ENCODE measurements at regions not wholly inside any gene's neighbourhood (a gene's known extent, or its start where the extent isn't known, plus 50 kb on each side); places are given as distances from the start of the nearest gene placed in this dataset.

DNA sequence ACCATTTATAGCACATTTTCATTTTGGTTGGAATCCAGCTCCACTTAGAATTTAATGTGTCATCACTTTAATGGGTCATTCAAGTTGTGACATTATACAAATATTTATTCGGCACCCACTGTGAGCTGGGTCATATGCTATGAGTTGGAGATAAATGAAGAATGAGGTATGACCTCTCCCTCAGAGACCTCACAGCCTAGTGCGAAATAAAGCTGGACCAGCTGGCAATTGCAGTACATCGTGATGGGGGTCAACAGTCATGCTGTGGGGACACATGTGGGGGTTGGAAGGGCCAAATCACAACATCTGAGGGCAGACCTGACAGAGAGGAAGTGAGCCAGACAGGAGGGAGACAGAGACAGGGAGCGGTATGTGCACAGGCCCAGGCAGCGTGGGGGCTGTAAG lies 175.4 kb downstream of the MAIP1 start:
- DNase-seq, result no peak

DNA sequence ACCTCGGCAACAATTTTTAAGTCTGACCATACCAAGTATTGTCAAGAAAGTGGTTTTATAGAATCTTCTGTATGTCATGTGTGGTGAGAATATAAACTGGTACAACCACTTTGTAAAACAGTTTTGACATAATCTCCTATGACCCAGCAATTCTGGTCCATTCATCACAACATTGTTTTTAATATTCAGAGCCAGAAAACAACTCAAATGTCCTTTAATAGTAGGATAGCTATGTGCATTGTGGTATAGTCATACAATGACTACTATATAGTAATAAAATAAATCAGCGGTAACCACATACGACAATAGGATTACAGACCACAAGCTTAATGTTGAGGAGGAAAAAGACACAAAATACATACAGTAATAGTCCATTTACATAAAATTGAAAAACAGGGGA lies 175.2 kb upstream of the SPATS2L start:
- Histone ChIP-seq H2AFZ (ENCODE audit: low read length) (no peak overlapping the region), H3K27ac (ENCODE audit: low read length) (no peak overlapping the region), H3K9ac (ENCODE audit: low read length) (no peak overlapping the region)

More for the DNA sequence above, 175.4 kb downstream of the MAIP1 start:
- H3K27me3 ChIP-seq (replicated peaks; ENCODE audit: insufficient read depth, low read length), result no peaks in the 10 kb centered on the region
- H3K9me3 ChIP-seq (replicated peaks; ENCODE audit: insufficient read depth, low read length), result no peaks in the 10 kb centered on the region
- H3K9me2 ChIP-seq (replicated peaks; ENCODE audit: insufficient read depth, low read length), result no peaks in the 10 kb centered on the region
- no peaks in the 10 kb centered on the region for H3K79me2 ChIP-seq (ENCODE audit: low read length)
- H3K27ac ChIP-seq (ENCODE audit: low read length), result no peak overlapping the region
- no peak overlapping the region for H3K4me2 ChIP-seq (ENCODE audit: low read depth, low read length)
- no peaks in the 10 kb centered on the region for H4K20me1 ChIP-seq (ENCODE audit: insufficient read depth, low read length)
- no peak overlapping the region for H3K4me3 ChIP-seq (ENCODE audit: low read length)
- no peaks in the 10 kb centered on the region for H3F3A ChIP-seq (ENCODE audit: insufficient read depth, low read length)
- TF ChIP-seq EZH2 (optimal IDR thresholded peaks at IDR 0.05; ENCODE audit: low read depth, low read length), result no peak
- TF ChIP-seq, protein P1, sequence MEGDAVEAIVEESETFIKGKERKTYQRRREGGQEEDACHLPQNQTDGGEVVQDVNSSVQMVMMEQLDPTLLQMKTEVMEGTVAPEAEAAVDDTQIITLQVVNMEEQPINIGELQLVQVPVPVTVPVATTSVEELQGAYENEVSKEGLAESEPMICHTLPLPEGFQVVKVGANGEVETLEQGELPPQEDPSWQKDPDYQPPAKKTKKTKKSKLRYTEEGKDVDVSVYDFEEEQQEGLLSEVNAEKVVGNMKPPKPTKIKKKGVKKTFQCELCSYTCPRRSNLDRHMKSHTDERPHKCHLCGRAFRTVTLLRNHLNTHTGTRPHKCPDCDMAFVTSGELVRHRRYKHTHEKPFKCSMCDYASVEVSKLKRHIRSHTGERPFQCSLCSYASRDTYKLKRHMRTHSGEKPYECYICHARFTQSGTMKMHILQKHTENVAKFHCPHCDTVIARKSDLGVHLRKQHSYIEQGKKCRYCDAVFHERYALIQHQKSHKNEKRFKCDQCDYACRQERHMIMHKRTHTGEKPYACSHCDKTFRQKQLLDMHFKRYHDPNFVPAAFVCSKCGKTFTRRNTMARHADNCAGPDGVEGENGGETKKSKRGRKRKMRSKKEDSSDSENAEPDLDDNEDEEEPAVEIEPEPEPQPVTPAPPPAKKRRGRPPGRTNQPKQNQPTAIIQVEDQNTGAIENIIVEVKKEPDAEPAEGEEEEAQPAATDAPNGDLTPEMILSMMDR (IDR thresholded peaks at IDR 0.05; ENCODE audit: low read length), result no peak
- TF ChIP-seq EZH2phosphoT487 (IDR thresholded peaks at IDR 0.05; ENCODE audit: low read length), result no peak
- no peaks in the 10 kb centered on the region for H3K36me3 ChIP-seq (replicated peaks; ENCODE audit: insufficient read depth, low read length)
- H3K4me1 ChIP-seq (ENCODE audit: low read length), result no peaks in the 10 kb centered on the region
- H3K9ac ChIP-seq (ENCODE audit: low read length), result no peak overlapping the region
- no peak overlapping the region for H2AFZ ChIP-seq (ENCODE audit: low read length)

DNA sequence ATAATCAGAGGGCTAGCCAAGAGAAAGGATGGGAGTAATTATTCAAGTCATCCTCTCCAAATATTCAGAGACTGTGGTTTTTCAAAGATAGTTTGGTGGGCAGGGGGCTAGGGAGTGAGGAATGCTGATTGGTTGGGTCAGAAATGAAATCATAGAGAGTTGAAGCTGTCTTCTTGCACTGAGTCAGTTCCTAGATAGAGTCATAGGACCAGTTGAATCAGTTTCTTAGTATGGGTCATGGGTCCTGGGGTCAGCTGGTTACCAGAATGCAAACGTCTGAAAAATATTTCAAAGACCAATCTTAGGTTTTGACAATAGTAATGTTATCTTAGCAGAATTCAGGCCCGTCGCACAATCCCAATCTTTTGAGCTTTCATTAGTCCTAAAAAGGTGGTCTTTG lies 171.4 kb upstream of the SPATS2L start:
- no peak overlapping the region for H3K27ac ChIP-seq (ENCODE audit: low read length)
- H3K4me3 ChIP-seq (ENCODE audit: low read length), result no peak overlapping the region

More for the DNA sequence above, 175.2 kb upstream of the SPATS2L start:
- Histone ChIP-seq H3K4me1 (ENCODE audit: low read length) (no peaks in the 10 kb centered on the region), H3K36me3 (replicated peaks; ENCODE audit: insufficient read depth, low read length) (no peaks in the 10 kb centered on the region), H3K4me2 (ENCODE audit: low read depth, low read length) (no peak overlapping the region), H3K79me2 (ENCODE audit: low read length) (no peaks in the 10 kb centered on the region), H3K4me3 (ENCODE audit: low read length) (no peak overlapping the region), H3K9me2 (replicated peaks; ENCODE audit: insufficient read depth, low read length) (no peaks in the 10 kb centered on the region), H3F3A (ENCODE audit: insufficient read depth, low read length) (no peaks in the 10 kb centered on the region), H3K9me3 (replicated peaks; ENCODE audit: insufficient read depth, low read length) (no peaks in the 10 kb centered on the region), H4K20me1 (ENCODE audit: insufficient read depth, low read length) (no peaks in the 10 kb centered on the region), H3K27me3 (replicated peaks; ENCODE audit: insufficient read depth, low read length) (no peaks in the 10 kb centered on the region)
- TF ChIP-seq EZH2 (optimal IDR thresholded peaks at IDR 0.05; ENCODE audit: low read depth, low read length) (no peak), EZH2phosphoT487 (IDR thresholded peaks at IDR 0.05; ENCODE audit: low read length) (no peak)
- TF ChIP-seq, protein P1 (IDR thresholded peaks at IDR 0.05; ENCODE audit: low read length), result no peak
- DNase-seq, result no peak

More for the DNA sequence above, 171.4 kb upstream of the SPATS2L start:
- Histone ChIP-seq H3K36me3 (replicated peaks; ENCODE audit: insufficient read depth, low read length) (no peaks in the 10 kb centered on the region), H3K9me3 (replicated peaks; ENCODE audit: insufficient read depth, low read length) (no peaks in the 10 kb centered on the region), H3K9me2 (replicated peaks; ENCODE audit: insufficient read depth, low read length) (no peaks in the 10 kb centered on the region), H3K4me1 (ENCODE audit: low read length) (no peaks in the 10 kb centered on the region), H2AFZ (ENCODE audit: low read length) (no peak overlapping the region), H3F3A (ENCODE audit: insufficient read depth, low read length) (no peaks in the 10 kb centered on the region), H4K20me1 (ENCODE audit: insufficient read depth, low read length) (no peaks in the 10 kb centered on the region), H3K9ac (ENCODE audit: low read length) (no peak overlapping the region), H3K4me2 (ENCODE audit: low read depth, low read length) (no peak overlapping the region), H3K27me3 (replicated peaks; ENCODE audit: insufficient read depth, low read length) (no peaks in the 10 kb centered on the region), H3K79me2 (ENCODE audit: low read length) (no peaks in the 10 kb centered on the region)
- no peak for DNase-seq
- no peak for TF ChIP-seq EZH2 (optimal IDR thresholded peaks at IDR 0.05; ENCODE audit: low read depth, low read length)
- no peak for TF ChIP-seq EZH2phosphoT487 (IDR thresholded peaks at IDR 0.05; ENCODE audit: low read length)
- TF ChIP-seq, protein P1 (IDR thresholded peaks at IDR 0.05; ENCODE audit: low read length), result no peak
